Keratinocyte (primary cell): ENCODE measurements at regions not wholly inside any gene's neighbourhood (a gene's known extent, or its start where the extent isn't known, plus 50 kb on each side); places are given as distances from the start of the nearest gene placed in this dataset.

Experiments
- DNase-seq: peaks from one replicate; pipeline ENCODE4 v3.0.0-alpha.2; 2011; ENCODE audit warnings: low read depth, missing footprints, low spot score
- FAIRE-seq: peaks from 2 replicates; lab custom pipeline; 2011; peaks lifted over from hg19 to GRCh38; lab: Jason Lieb, UNC
- H2AFZ ChIP-seq: 2 replicates; pipeline ENCODE4 v1.6.0; 2012; ENCODE audit warnings: low read length, control low read depth, inconsistent platforms; ENCODE audit not compliant: control insufficient read depth
- H3K27ac ChIP-seq: 2 replicates; pipeline ENCODE4 v1.5.1; 2011; ENCODE audit warnings: low read length; ENCODE audit not compliant: control insufficient read depth, insufficient read depth
- H3K27me3 ChIP-seq: 3 replicates; pipeline ENCODE4 v1.6.0; 2011; ENCODE audit warnings: low read length; ENCODE audit not compliant: control insufficient read depth, insufficient read depth; ENCODE audit errors: extremely low read depth
- H3K36me3 ChIP-seq, 2 experiments: 2 replicates in 1 of 2; 3 replicates in 1 of 2; pipeline ENCODE4 v1.5.1; 2011; ENCODE audit warnings: low read length in 2 of 2, mild to moderate bottlenecking in 1 of 2; ENCODE audit not compliant: control insufficient read depth in 2 of 2, insufficient read depth in 2 of 2; ENCODE audit errors: extremely low read depth in 1 of 2
- H3K4me1 ChIP-seq: 3 replicates; pipeline ENCODE4 v1.5.1; 2011; ENCODE audit warnings: low read length; ENCODE audit not compliant: control insufficient read depth, insufficient read depth; ENCODE audit errors: extremely low read depth
- H3K4me2 ChIP-seq: 3 replicates; pipeline ENCODE4 v1.6.0; 2011; ENCODE audit warnings: low read depth, low read length; ENCODE audit not compliant: control insufficient read depth, insufficient read depth; ENCODE audit errors: extremely low read depth
- H3K4me3 ChIP-seq, 3 experiments: fragments of 200-600 bp in 1 of 3; sonication (generic) in 1 of 3; 2 replicates in 2 of 3; 3 replicates in 1 of 3; pipeline ENCODE4 v1.5.1; 2011 to 2016; ENCODE audit warnings: low read length in 3 of 3, mild to moderate bottlenecking in 3 of 3, control low read depth in 2 of 3, inconsistent platforms in 1 of 3, low read depth in 1 of 3, mixed read lengths in 1 of 3, mixed run types in 1 of 3, moderate library complexity in 1 of 3; ENCODE audit not compliant: control insufficient read depth in 2 of 3, insufficient read depth in 2 of 3; ENCODE audit errors: extremely low read depth in 1 of 3
- H3K79me2 ChIP-seq: 2 replicates; pipeline ENCODE4 v1.6.0; 2012; ENCODE audit warnings: low read length; ENCODE audit not compliant: control insufficient read depth, insufficient read depth
- H3K9ac ChIP-seq: 3 replicates; pipeline ENCODE4 v1.6.0; 2011; ENCODE audit warnings: low read length; ENCODE audit not compliant: control insufficient read depth, insufficient read depth; ENCODE audit errors: extremely low read depth
- H3K9me1 ChIP-seq: 3 replicates; pipeline ENCODE4 v1.6.0; 2011; ENCODE audit warnings: low read length; ENCODE audit not compliant: control insufficient read depth, insufficient read depth; ENCODE audit errors: extremely low read depth
- H3K9me3 ChIP-seq: 2 replicates; pipeline ENCODE4 v1.5.1; 2012; ENCODE audit warnings: low read depth, low read length; ENCODE audit not compliant: control insufficient read depth
- H4K20me1 ChIP-seq: 3 replicates; pipeline ENCODE4 v1.6.0; 2011; ENCODE audit warnings: low read length; ENCODE audit not compliant: control insufficient read depth, insufficient read depth; ENCODE audit errors: extremely low read depth
- EZH2 ChIP-seq: IDR thresholded peaks from one replicate; pipeline ENCODE4 v1.6.1; 2012; ENCODE audit warnings: inconsistent platforms, mild to moderate bottlenecking, low read length, moderate library complexity
- dilution Hi-C: fragments of 300-500 bp; cut with MboI; formaldehyde crosslinking; loops from one replicate; pipeline ENCODE4 v1.7.0; 2020; ENCODE audit warnings: low sequenced_read_pairs; ENCODE audit not compliant: extremely low pct_ligation_motif_present
- TF ChIP-seq, protein P1 (sequence below), 3 experiments: IDR thresholded peaks in 1 of 3; conservative IDR thresholded peaks in 1 of 3; optimal IDR thresholded peaks in 1 of 3; 2 replicates in 2 of 3; 3 replicates in 1 of 3; pipeline versions ENCODE3 to v1.5.1; 2011; ENCODE audit warnings: low read length in 3 of 3, mild to moderate bottlenecking in 3 of 3, moderate library complexity in 2 of 3, control low read depth in 1 of 3, inconsistent platforms in 1 of 3; ENCODE audit not compliant: insufficient read depth in 2 of 3; ENCODE audit errors: extremely low read depth in 1 of 3

- H3K9me3 ChIP-seq = no peaks in the 10 kb centered on the region
- H3K79me2 ChIP-seq = no peaks in the 10 kb centered on the region
- H3K27me3 ChIP-seq = no peaks in the 10 kb centered on the region
- H3K4me2 ChIP-seq = no peak overlapping the region
- H3K4me3 ChIP-seq = no peak overlapping the region
- H3K27ac ChIP-seq = no peak overlapping the region
- H3K36me3 ChIP-seq = no peaks in the 10 kb centered on the region
- H4K20me1 ChIP-seq = no peaks in the 10 kb centered on the region
- DNase-seq = no peak
- H3K4me1 ChIP-seq = peaks cover 9% of the 10 kb centered on the region
- H3K9me1 ChIP-seq = no peaks in the 10 kb centered on the region
- H3K9ac ChIP-seq = no peak overlapping the region
- dilution Hi-C loops = no loop called here
- no peak for FAIRE-seq
- H2AFZ ChIP-seq = no peak overlapping the region
- TF ChIP-seq, protein P1, sequence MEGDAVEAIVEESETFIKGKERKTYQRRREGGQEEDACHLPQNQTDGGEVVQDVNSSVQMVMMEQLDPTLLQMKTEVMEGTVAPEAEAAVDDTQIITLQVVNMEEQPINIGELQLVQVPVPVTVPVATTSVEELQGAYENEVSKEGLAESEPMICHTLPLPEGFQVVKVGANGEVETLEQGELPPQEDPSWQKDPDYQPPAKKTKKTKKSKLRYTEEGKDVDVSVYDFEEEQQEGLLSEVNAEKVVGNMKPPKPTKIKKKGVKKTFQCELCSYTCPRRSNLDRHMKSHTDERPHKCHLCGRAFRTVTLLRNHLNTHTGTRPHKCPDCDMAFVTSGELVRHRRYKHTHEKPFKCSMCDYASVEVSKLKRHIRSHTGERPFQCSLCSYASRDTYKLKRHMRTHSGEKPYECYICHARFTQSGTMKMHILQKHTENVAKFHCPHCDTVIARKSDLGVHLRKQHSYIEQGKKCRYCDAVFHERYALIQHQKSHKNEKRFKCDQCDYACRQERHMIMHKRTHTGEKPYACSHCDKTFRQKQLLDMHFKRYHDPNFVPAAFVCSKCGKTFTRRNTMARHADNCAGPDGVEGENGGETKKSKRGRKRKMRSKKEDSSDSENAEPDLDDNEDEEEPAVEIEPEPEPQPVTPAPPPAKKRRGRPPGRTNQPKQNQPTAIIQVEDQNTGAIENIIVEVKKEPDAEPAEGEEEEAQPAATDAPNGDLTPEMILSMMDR (optimal IDR thresholded peaks at IDR 0.05 in 1 of 3, IDR thresholded peaks at IDR 0.05 in 1 of 3, conservative IDR thresholded peaks at IDR 0.05 in 1 of 3; ENCODE audit: extremely low read depth in 1 of 3, insufficient read depth in 2 of 3, low read length in 3 of 3) = no peak
- TF ChIP-seq EZH2 = no peak
Observed at GRCh38 chr13:28566283-28566682, 71.4 kb upstream of the FLT1 start.

- DNase-seq (no peak), FAIRE-seq (no peak)
- Histone ChIP-seq H3K9me3 (no peaks in the 10 kb centered on the region), H3K36me3 (no peaks in the 10 kb centered on the region), H3K4me2 (no peak overlapping the region), H3K79me2 (no peaks in the 10 kb centered on the region), H3K4me3 (no peak overlapping the region), H3K27me3 (no peaks in the 10 kb centered on the region), H3K9me1 (no peaks in the 10 kb centered on the region), H3K27ac (no peak overlapping the region), H3K9ac (no peak overlapping the region), H3K4me1 (peaks cover 9% of the 10 kb centered on the region), H2AFZ (peak overlapping the region; percentile 70), H4K20me1 (no peaks in the 10 kb centered on the region)
- no peak for TF ChIP-seq EZH2
- TF ChIP-seq, protein P1 (optimal IDR thresholded peaks at IDR 0.05 in 1 of 3, IDR thresholded peaks at IDR 0.05 in 1 of 3, conservative IDR thresholded peaks at IDR 0.05 in 1 of 3; ENCODE audit: extremely low read depth in 1 of 3, insufficient read depth in 2 of 3, low read length in 3 of 3) = no peak
- dilution Hi-C loops = no loop called here
Observed at GRCh38 chr13:28564030-28564429, 69.1 kb upstream of the FLT1 start.
